ENCODE measurements at regions not wholly inside any gene's neighbourhood (a gene's known extent, or its start where the extent isn't known, plus 50 kb on each side); places are given as distances from the start of the nearest gene placed in this dataset.

DNA sequence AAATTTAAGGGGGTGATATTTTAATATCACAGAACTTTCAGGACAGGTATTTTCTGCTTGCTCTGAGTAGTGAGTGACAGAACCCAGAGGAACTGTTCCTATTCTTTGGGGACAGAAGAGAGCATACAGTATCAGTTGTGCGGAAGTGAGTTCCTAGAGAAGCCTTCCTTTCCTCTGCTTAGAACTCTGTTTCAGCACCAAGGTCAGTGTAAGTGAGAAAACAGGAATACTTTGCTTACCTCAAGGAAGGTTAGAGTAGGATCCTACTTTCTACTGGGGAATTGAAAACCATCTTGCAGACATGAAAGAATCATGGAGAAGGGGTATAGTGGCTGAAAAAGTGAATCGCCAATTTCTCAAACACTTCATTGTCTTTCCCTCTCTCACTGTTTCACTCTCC lies 542.4 kb downstream of the SQOR start:
- Histone ChIP-seq H4K5ac (ENCODE audit: insufficient read length, low read depth, low read length) (no peak overlapping the region), H3K18ac (ENCODE audit: extremely low read depth, low read length) (no peak overlapping the region), H3K79me2 (ENCODE audit: control insufficient read depth in 1 of 2, insufficient read depth in 2 of 2, low read length in 2 of 2) (no peaks in the 10 kb centered on the region), H2BK5ac (ENCODE audit: low read depth, low read length) (no peak overlapping the region), H4K20me1 (replicated peaks in 1 of 2; ENCODE audit: control insufficient read depth in 1 of 2, insufficient read depth in 2 of 2, low read length in 2 of 2) (no peaks in the 10 kb centered on the region), H2BK15ac (ENCODE audit: low read length) (no peak overlapping the region), H2BK20ac (ENCODE audit: low read length) (no peak overlapping the region), H3K23ac (ENCODE audit: insufficient read length) (no peak overlapping the region), H2BK120ac (replicated peaks; ENCODE audit: low read depth, low read length) (no peak overlapping the region), H3K4me2 (ENCODE audit: insufficient read depth in 1 of 2, low read depth in 2 of 2, low read length in 2 of 2) (no peak overlapping the region), H3K4me1 (replicated peaks in 1 of 4; ENCODE audit: control insufficient read depth in 3 of 4, insufficient read depth in 4 of 4, low read length in 3 of 4) (no peaks in the 10 kb centered on the region), H3K36me3 (ENCODE audit: control insufficient read depth in 2 of 4, insufficient read depth in 4 of 4, low read length in 3 of 4) (no peaks in the 10 kb centered on the region), H3K79me1 (ENCODE audit: low read depth, low read length) (no peaks in the 10 kb centered on the region), H3K9ac (replicated peaks in 1 of 4; ENCODE audit: extremely low read depth in 1 of 4, low read depth in 3 of 4, low read length in 3 of 4) (no peak overlapping the region), H3K9me3 (ENCODE audit: insufficient read depth in 2 of 2, low read depth in 1 of 2, low read length in 1 of 2) (no peaks in the 10 kb centered on the region), H2AK5ac (ENCODE audit: low read depth, low read length) (no peak overlapping the region), H3K4ac (replicated peaks; ENCODE audit: insufficient read length, low read depth, low read length) (no peak overlapping the region), H3K23me2 (ENCODE audit: low read depth, low read length) (no peaks in the 10 kb centered on the region), H3K27me3 (replicated peaks in 1 of 4; ENCODE audit: control insufficient read depth in 3 of 4, extremely low read depth in 1 of 4, insufficient read depth in 3 of 4, low read length in 3 of 4) (no peaks in the 10 kb centered on the region), H2AFZ (ENCODE audit: low read length) (no peak overlapping the region), H3K4me3 (ENCODE audit: extremely low read depth in 1 of 4, insufficient read depth in 2 of 4, low read depth in 3 of 4, low read length in 4 of 4) (no peak overlapping the region), H3K27ac (ENCODE audit: low read depth, low read length) (no peak overlapping the region), H3K56ac (replicated peaks; ENCODE audit: insufficient read length, low read depth, low read length) (no peak overlapping the region), H2BK12ac (ENCODE audit: low read depth, low read length) (no peak overlapping the region), H3K14ac (ENCODE audit: insufficient read length) (no peak overlapping the region), H4K8ac (ENCODE audit: extremely low read depth, insufficient read depth, low read length) (no peak overlapping the region), H4K91ac (replicated peaks; ENCODE audit: insufficient read length, low read length) (no peak overlapping the region)
- ChIA-PET POLR2A (ENCODE audit: partially characterized antibody) (no interaction called here), CTCF (ENCODE audit: partially characterized antibody) (no interaction called here)
- 80% methylated on average over 2 of the region's 2 CpGs; no CpG with 5 or more reads in 1 of the 2 experiments for WGBS, 2 experiments (ENCODE audit: extremely low coverage in 1 of 2, insufficient coverage in 1 of 2, insufficient read length in 1 of 2, insufficient replicate concordance in 2 of 2, low coverage in 1 of 2, low lambda C conversion rate in 2 of 2, missing lambda C conversion rate in 1 of 2)
- FAIRE-seq: no peak
- DNase-seq (ENCODE audit: low read depth in 1 of 2, low spot score in 2 of 2): no peak
- TF ChIP-seq RNF2 (IDR thresholded peaks at IDR 0.05; ENCODE audit: borderline replicate concordance, low read depth, low read length, missing control alignments, poor library complexity, severe bottlenecking): no peak
- TF ChIP-seq TCF12 (IDR thresholded peaks at IDR 0.05; ENCODE audit: low read depth, low read length): no peak
- TF ChIP-seq CHD2 (IDR thresholded peaks at IDR 0.05; ENCODE audit: low read length): no peak
- TF ChIP-seq JUND (IDR thresholded peaks at IDR 0.05; ENCODE audit: low read length): no peak
- TF ChIP-seq EZH2 (IDR thresholded peaks at IDR 0.05; ENCODE audit: low read depth, low read length, severe bottlenecking): no peak

All from H1 (cell line).